OCI-LY1 (cell line): ENCODE measurements at regions not wholly inside any gene's neighbourhood (a gene's known extent, or its start where the extent isn't known, plus 50 kb on each side); places are given as distances from the start of the nearest gene placed in this dataset.

Experiments used
- H2AFZ ChIP-seq: fragments of 200-600 bp; sonication (generic), shearing (Covaris generic); 2 replicates; pipeline ENCODE4 v1.6.0; 2014; ENCODE audit warnings: antibody characterized with exemption, mild to moderate bottlenecking, low read length
- H3F3A ChIP-seq: fragments of 200-600 bp; sonication (generic), shearing (Covaris generic); 2 replicates; pipeline ENCODE4 v1.6.0; 2014; ENCODE audit warnings: mild to moderate bottlenecking, antibody characterized with exemption, low read length, moderate library complexity; ENCODE audit not compliant: insufficient read depth
- H3K27ac ChIP-seq: fragments of 200-600 bp; sonication (generic); 2 replicates; pipeline ENCODE4 v1.5.1; 2014; ENCODE audit warnings: low read length, mixed run types, mild to moderate bottlenecking, low read depth; ENCODE audit not compliant: poor library complexity, severe bottlenecking
- H3K27me3 ChIP-seq: fragments of 200-600 bp; sonication (generic); 2 replicates; pipeline ENCODE4 v1.6.0; 2014; ENCODE audit warnings: antibody characterized with exemption, mild to moderate bottlenecking, low read length, moderate library complexity; ENCODE audit not compliant: insufficient read depth
- H3K36me3 ChIP-seq: fragments of 200-600 bp; sonication (generic); 2 replicates; pipeline ENCODE4 v1.6.1; 2014; ENCODE audit warnings: mild to moderate bottlenecking, antibody characterized with exemption, low read length, moderate library complexity, mixed read lengths; ENCODE audit not compliant: insufficient read depth
- H3K4me1 ChIP-seq: fragments of 200-600 bp; sonication (generic); 2 replicates; pipeline ENCODE4 v1.5.1; 2014; ENCODE audit warnings: mild to moderate bottlenecking, low read length, moderate library complexity; ENCODE audit not compliant: insufficient read depth, severe bottlenecking
- H3K4me2 ChIP-seq: fragments of 200-600 bp; sonication (generic), shearing (Covaris generic); 2 replicates; pipeline ENCODE4 v1.6.1; 2014; ENCODE audit warnings: low read length
- H3K4me3 ChIP-seq: fragments of 200-600 bp; sonication (generic); 2 replicates; pipeline ENCODE4 v1.5.1; 2014; ENCODE audit warnings: low read length, low read depth, mild to moderate bottlenecking, mixed read lengths; ENCODE audit not compliant: poor library complexity, severe bottlenecking
- H3K79me2 ChIP-seq: fragments of 200-600 bp; shearing (Covaris generic); 2 replicates; pipeline ENCODE4 v1.6.1; 2016; ENCODE audit warnings: mixed run types, low read length, mixed read lengths; ENCODE audit not compliant: insufficient read depth
- H3K9ac ChIP-seq: fragments of 200-600 bp; sonication (generic), shearing (Covaris generic); 2 replicates; pipeline ENCODE4 v1.6.1; 2014; ENCODE audit warnings: mild to moderate bottlenecking, low read length, mixed read lengths
- H3K9me2 ChIP-seq: fragments of 200-600 bp; sonication (generic), shearing (Covaris generic); 2 replicates; pipeline ENCODE4 v1.6.1; 2014; ENCODE audit warnings: low read depth, mild to moderate bottlenecking, low read length, mixed read lengths
- H3K9me3 ChIP-seq: fragments of 200-600 bp; shearing (Covaris generic); 2 replicates; pipeline ENCODE4 v1.6.1; 2014; ENCODE audit warnings: low read length, mixed read lengths
- H4K20me1 ChIP-seq: fragments of 200-600 bp; sonication (generic), shearing (Covaris generic); 2 replicates; pipeline ENCODE4 v1.6.0; 2016; ENCODE audit warnings: mild to moderate bottlenecking, low read length; ENCODE audit not compliant: insufficient read depth
- CTCF ChIP-seq: fragments of 200-600 bp; sonication (generic), shearing (Covaris generic); IDR thresholded peaks from 2 replicates; pipeline ENCODE4 v1.5.1; 2017; ENCODE audit warnings: mild to moderate bottlenecking, antibody characterized with exemption, low read length, moderate library complexity, mixed read lengths
- EZH2 ChIP-seq: fragments of 200-600 bp; sonication (generic), shearing (Covaris generic); IDR thresholded peaks from 2 replicates; pipeline ENCODE4 v1.8.0; 2017; ENCODE audit warnings: borderline replicate concordance, mixed run types, mild to moderate bottlenecking, antibody characterized with exemption, low read length, moderate library complexity, mixed read lengths

DNA sequence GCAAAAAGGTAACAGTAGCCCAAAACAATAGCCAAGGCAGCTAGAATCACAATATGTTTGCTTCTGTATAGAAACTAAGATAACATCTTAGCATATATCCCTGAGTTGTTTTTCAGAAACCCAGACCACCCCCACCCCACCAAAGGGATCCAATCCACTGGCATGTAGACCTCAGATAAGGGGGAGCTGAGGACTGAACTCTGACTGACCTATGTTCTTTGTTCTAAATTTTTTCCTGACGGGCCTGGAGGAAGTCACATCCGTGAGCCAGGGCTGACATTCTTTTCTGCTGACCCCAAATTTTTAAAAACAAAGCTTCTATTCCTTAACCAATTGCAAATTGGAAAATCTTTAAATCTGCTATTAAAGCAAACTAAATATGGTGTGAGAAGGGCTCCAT, 493.9 kb upstream of the IGFBP3 start:
- Histone ChIP-seq H3K9me3 (no peaks in the 10 kb centered on the region), H3F3A (no peaks in the 10 kb centered on the region), H3K4me3 (no peak overlapping the region), H3K9ac (no peak overlapping the region), H3K36me3 (no peaks in the 10 kb centered on the region), H3K27ac (no peak overlapping the region), H3K4me2 (no peak overlapping the region), H4K20me1 (no peaks in the 10 kb centered on the region), H3K79me2 (no peaks in the 10 kb centered on the region), H3K27me3 (no peaks in the 10 kb centered on the region), H2AFZ (no peak overlapping the region), H3K4me1 (no peaks in the 10 kb centered on the region), H3K9me2 (no peaks in the 10 kb centered on the region)
- no peak for TF ChIP-seq EZH2
- no peak for TF ChIP-seq CTCF

- Histone ChIP-seq H3K4me2 (no peak overlapping the region), H3K9me3 (no peaks in the 10 kb centered on the region), H3K36me3 (no peaks in the 10 kb centered on the region), H3K27ac (no peak overlapping the region), H3K9ac (no peak overlapping the region), H3K27me3 (no peaks in the 10 kb centered on the region), H3K79me2 (no peaks in the 10 kb centered on the region), H3K4me3 (no peak overlapping the region), H2AFZ (no peak overlapping the region), H4K20me1 (no peaks in the 10 kb centered on the region), H3K4me1 (no peaks in the 10 kb centered on the region), H3F3A (no peaks in the 10 kb centered on the region), H3K9me2 (no peaks in the 10 kb centered on the region)
- TF ChIP-seq EZH2: no peak
- no peak for TF ChIP-seq CTCF
These were observed 490.2 kb upstream of the IGFBP3 start for GRCh38 chr7:46411236-46411635.

DNA sequence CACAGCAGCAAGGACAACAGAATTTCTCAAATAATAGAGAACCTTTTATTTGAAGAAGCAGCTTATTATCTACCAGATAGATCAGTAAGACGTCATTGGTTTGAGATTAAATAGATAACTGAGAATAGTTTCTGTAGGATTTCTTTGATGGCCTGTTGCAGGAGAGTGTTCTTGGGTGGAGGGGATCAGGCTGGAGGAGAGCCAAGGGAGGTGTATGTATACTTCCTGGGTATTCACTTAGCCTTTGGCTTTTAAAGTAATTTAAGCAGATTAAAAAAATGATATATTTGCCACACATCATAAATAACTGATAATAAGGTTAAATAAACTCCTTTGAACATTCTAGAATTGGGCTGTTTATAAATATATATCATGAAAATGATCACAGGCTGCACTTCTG, 486.1 kb upstream of the IGFBP3 start:
- no peaks in the 10 kb centered on the region for H3K4me1 ChIP-seq
- H3K9me3 ChIP-seq: no peaks in the 10 kb centered on the region
- H3K27me3 ChIP-seq: no peaks in the 10 kb centered on the region
- H3K4me2 ChIP-seq: no peak overlapping the region
- H3K9me2 ChIP-seq: no peaks in the 10 kb centered on the region
- TF ChIP-seq CTCF (no peak), EZH2 (no peak)
- H2AFZ ChIP-seq: no peak overlapping the region
- H4K20me1 ChIP-seq: no peaks in the 10 kb centered on the region
- no peaks in the 10 kb centered on the region for H3K79me2 ChIP-seq
- no peak overlapping the region for H3K9ac ChIP-seq
- H3F3A ChIP-seq: no peaks in the 10 kb centered on the region
- H3K4me3 ChIP-seq: no peak overlapping the region
- no peaks in the 10 kb centered on the region for H3K36me3 ChIP-seq
- H3K27ac ChIP-seq: no peak overlapping the region
